NCI-H1092 treated with DMSO at 0.1 percent for 48 hours (cell line): ENCODE measurements at regions not wholly inside any gene's neighbourhood (a gene's known extent, or its start where the extent isn't known, plus 50 kb on each side); places are given as distances from the start of the nearest gene placed in this dataset.

ENCODE experiments used
- DNase-seq: peaks from one replicate; lab custom pipeline; 2025; lab: John Stamatoyannopoulos, UW

- DNase-seq: no peak
These were observed 375.7 kb downstream of the TDRD3 start for GRCh38 chr13:60772726-60773125.

DNA sequence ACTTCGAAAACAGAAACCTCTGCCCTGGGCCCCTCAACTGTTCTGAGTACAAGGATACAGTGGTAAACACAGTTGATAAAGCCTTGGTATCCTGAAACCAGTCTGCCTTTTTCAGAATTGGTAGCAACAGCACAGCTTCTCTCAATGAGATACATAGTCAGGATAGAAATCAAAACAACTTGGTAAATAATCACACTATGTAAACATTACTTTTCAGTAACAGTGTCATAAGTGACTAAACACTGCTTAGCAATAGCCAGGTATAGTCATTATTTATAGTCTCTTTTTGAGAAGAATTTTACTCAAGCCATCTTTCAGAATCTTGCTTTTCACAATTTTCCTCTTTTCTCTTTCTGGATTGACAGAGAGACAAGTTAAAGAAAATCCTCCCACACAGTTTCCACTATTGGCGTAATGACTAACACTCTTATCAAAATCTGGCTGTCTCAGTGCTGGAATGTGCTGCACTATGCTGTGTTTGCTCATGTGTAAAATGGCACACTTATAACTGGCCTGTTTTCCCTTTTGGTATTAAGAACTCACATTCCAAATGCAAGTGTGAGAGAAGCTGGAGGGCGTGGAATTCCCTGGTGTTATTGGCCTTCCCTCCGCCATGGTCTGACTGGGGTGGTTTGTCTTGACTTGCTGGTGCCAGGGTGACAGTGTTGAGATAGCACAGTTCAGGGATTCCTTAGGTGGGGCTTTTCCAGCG is 368.8 kb downstream of the TDRD3 start:
- no peak for DNase-seq

- no peak for DNase-seq
These were observed 362.5 kb downstream of the TDRD3 start for GRCh38 chr13:60759499-60759898.

GRCh38 chr13:60758637-60759036 is 361.6 kb downstream of the TDRD3 start:
- no peak for DNase-seq

DNA sequence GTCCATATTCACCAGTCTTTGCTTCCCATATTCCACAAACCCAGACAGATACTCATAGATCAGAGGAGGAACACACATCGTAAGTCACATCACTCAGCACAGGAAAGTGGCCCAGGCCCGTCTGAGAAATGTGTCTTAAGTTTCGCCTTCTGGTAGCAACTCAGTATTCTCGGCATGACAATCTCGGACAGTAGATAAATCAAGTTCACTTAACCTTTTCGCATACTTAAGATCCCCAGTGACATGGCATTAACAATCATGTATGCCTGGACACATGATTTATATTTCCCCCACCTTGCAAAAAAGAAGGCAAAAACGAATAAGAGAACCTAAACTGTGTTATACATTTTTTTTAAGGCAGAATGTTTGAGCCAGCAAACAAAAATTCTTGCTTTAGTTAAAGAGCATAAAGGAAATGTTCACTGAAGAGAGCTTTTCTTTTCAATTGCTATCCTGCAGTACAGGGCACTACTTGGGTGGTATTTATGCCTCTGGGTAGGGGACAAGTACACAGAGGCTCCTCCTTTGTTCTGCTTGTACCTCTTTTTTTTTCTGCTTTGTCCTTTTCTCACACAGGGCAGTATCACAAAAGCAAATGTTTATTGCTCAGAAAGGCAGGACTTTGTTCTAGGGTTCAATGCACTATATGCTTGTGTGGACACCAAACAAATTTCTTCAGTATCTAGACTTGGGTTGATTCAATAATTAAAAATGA is 360.6 kb downstream of the TDRD3 start:
- no peak for DNase-seq

DNA sequence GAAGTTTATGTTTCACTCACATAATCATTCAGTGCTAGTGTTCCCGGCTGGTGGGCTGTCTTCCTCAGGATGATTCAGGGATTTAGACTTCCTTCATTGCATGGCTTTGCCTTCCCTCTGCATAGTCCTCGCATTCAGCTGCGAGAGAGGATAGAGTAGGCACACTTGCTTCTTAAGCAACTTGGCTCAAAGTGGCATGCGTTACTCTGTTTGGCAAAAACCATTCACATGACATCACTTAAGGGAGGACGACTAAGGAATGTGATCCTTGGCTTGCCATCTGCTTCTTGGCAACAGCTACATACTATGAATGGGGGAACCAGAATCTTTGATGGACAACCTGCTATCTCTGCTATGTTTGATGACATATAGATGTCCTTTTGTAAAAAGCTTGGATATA is 359.3 kb downstream of the TDRD3 start:
- no peak for DNase-seq

GRCh38 chr13:60755380-60756163 is 358.6 kb downstream of the TDRD3 start:
- no peak for DNase-seq

DNA sequence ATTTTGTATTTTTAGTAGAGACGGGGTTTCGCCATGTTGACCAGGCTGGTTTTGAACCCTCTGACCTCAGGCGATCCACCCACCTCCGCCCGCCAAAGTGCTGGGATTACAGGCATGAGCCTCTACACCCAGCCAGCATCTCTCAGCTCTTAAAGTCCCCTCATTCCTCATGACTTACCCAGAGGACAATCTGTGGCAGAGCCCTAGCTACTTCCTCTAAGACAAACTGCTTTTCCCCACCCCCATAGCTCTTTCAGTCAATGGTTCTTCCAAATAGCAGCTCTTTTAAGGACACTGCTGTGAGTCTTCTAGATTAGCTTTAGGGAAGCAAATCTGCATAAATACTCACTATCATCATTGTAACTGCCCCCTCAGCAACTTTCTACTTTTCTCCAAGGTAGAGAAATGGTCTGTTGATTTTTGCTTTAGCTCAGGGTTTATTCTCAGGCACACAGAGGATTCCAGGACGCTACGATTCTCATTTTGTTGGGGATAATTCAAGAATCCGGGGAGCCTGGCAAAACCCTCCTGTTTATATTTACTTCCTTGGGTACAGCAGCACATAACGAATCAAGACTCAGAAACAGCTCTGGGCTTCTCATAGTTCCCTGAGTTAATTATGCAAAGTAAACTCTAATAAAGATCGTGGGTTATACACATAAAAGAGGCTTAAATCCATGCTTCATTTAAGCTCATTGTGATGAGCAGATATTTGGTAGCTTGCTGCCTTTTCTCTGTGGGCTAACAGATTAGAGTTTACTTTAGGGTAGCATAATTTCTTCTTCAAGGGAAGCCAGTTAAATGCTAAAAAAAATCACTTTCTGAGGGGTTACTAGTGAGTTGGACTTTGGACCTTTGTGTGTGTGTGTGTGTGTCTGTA is 357.4 kb downstream of the TDRD3 start:
- no peak for DNase-seq

DNA sequence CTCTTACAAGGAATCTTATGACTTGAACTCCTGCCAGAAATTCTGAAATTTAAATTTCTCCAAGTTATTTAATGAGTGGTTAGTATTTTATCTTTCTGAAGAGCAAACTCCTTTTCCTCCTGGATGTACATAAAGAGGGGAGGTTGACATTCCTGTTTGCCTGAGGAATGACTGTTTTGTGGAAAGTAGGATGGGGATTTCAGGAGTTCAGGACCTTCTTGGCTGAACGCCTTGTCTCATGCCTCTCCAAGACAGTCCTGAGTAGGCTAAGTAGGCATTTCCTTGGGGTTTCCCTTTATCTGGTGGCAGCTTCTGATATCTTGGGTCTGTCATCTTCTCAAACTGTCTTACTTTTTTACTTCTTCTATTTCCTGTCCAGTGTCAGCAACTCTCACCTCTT is 356.6 kb downstream of the TDRD3 start:
- no peak for DNase-seq

DNA sequence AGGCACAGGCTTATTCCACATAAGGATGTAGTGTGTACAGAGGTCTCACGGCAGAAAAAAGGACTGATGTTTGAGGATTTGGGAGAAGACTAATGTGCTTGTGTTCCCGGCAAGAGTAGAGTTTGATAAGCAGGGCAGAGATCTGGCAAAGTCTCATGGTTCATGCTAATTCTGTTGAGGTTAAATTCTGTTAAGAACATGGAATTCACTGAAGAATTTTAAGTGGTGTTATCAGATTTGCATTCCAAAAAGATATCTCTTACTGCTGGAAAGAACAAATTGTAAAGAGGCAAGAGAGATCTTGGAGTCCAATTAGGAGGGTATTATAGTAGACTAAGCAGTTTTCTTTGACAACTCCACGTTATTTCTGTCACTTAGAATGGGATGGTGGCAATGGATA is 348.3 kb downstream of the TDRD3 start:
- DNase-seq: no peak

GRCh38 chr13:60733933-60734332 is 336.9 kb downstream of the TDRD3 start:
- DNase-seq: no peak

DNA sequence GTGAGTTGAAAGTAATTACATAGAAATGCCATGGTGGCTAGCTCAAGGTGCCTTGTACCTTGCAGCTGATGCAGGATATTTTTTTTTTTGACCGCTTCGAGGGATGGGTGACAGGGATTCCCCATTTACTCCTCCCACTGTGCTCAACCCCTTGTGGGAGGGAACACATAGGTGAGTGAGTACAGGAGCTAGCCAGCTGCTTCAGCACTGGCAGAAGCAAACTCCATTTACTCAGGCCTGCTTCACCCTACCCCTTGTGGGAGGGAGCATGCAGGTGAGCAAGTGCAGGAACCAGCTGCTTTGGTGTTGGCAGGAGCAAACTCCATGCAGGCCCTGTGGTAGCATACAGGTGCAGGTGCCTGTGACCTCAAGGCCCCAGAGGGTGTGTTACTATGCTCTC is 330.1 kb downstream of the TDRD3 start:
- DNase-seq: no peak

- no peak for DNase-seq
These were observed 324.0 kb downstream of the TDRD3 start for GRCh38 chr13:60721063-60721462.

DNA sequence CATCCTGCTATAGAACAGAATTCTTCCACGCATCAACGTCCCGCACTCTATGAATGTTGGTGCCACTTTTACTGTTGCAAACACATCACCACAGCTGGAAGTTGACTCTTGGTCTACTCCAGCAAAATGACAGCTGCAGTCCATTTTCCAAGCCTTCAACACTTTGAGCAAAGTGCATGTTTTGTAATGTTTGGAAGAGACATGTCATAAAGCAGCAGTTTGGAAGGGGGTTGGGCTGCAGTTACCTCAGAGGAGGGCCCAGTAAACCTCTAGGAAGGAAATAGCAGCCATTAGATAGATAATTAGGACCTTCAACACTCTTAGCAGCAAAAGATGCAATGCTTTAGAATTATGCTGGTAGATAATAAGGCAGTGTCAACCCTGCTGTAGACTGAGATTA is 323.6 kb downstream of the TDRD3 start:
- no peak for DNase-seq

GRCh38 chr13:60716313-60716712 is 319.3 kb downstream of the TDRD3 start:
- no peak for DNase-seq

DNA sequence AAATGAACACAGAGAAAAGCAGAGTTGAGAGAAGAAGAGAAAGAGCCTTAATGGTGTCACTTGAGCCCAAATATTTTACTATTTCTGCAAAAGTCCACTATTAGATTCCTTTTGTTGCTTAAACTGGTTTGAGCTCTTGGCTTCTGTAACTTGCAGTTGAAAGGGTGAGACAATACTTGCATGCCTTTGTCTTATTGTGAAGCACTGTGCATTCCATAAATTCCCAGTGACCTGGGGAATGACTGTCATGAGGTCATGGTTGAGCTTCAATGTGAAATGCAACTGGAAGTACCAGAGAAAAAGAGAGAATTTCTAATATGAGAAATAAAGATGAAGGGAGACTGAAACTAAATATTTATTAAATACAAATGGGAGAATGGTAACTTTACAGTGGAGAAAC is 310.9 kb downstream of the TDRD3 start:
- DNase-seq: no peak

DNA sequence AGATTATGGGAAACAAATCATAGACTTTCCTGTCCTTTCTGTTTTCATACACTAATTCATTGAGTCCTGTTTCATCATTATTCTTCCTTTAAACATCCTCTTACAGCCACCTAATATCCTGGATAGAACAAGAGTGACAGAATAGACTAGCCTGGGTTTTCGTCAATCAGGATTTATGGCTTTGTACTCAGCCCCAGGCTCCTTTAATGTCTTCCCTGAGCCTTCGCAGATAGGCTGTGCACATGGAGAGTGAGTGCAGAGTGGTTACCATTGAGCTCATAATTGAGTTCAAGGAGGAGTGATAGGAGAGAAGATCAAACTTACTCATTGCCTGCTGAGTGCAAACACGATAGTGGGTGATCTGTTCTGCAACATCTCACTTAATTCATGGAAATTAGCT is 304.9 kb downstream of the TDRD3 start:
- no peak for DNase-seq

- no peak for DNase-seq
These were observed 304.0 kb downstream of the TDRD3 start for GRCh38 chr13:60700994-60701393.

- DNase-seq: no peak
These were observed 302.6 kb downstream of the TDRD3 start for GRCh38 chr13:60699636-60700035.

GRCh38 chr13:60696602-60697001 is 299.6 kb downstream of the TDRD3 start:
- no peak for DNase-seq

- DNase-seq: no peak
These were observed 294.2 kb downstream of the TDRD3 start for GRCh38 chr13:60691268-60691667.

DNA sequence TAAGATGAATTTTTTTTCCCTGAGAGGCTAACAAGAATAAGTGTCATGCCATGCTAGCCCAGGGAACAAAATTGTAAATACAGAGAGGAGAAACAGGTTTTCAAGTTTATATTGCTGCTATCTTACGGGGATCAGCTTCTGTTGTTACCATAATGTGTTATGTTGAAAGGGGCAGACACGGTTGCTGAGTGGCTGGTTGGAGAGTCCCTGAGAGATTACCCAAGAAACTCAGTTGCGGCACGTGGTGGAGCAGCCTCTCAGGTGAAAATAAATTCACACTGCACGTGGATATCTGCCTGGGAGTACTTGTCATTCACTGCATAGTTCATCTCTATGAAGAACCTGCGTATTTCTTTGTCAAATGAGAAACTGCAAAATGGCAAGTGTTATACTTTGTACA is 293.6 kb downstream of the TDRD3 start:
- DNase-seq: no peak
